WERI-Rb-1 (cell line): ENCODE measurements at regions not wholly inside any gene's neighbourhood (a gene's known extent, or its start where the extent isn't known, plus 50 kb on each side); places are given as distances from the start of the nearest gene placed in this dataset.

ENCODE experiments used
- DNase-seq: peaks from one replicate; pipeline ENCODE4 v3.0.0-alpha.2; 2020
- H3K27ac ChIP-seq: fragments of 250-450 bp; sonication (Bioruptor Pico); 2 replicates; pipeline ENCODE4 v1.5.1; 2020; ENCODE audit warnings: mild to moderate bottlenecking, moderate library complexity
- H3K27me3 ChIP-seq: fragments of 250-450 bp; sonication (Bioruptor Pico); 2 replicates; pipeline ENCODE4 v1.5.1; 2021; ENCODE audit warnings: mild to moderate bottlenecking, low read depth, moderate library complexity; ENCODE audit not compliant: insufficient read depth, severe bottlenecking
- H3K36me3 ChIP-seq: fragments of 250-450 bp; sonication (Bioruptor Pico); 2 replicates; pipeline ENCODE4 v1.5.1; 2020; ENCODE audit warnings: mild to moderate bottlenecking, moderate library complexity
- H3K4me3 ChIP-seq: 2 replicates; pipeline ENCODE4 v1.5.1; 2011; ENCODE audit warnings: low read depth, mild to moderate bottlenecking, control low read depth, low read length
- H3K9me3 ChIP-seq: fragments of 250-450 bp; sonication (Bioruptor Pico); 2 replicates; pipeline ENCODE4 v1.5.1; 2021; ENCODE audit warnings: mild to moderate bottlenecking, moderate library complexity; ENCODE audit not compliant: severe bottlenecking
- CTCF ChIP-seq: IDR thresholded peaks from 2 replicates; pipeline ENCODE4 v1.5.1; 2011; ENCODE audit warnings: low read depth, mild to moderate bottlenecking, control low read depth, inconsistent platforms, low read length

- Histone ChIP-seq H3K36me3 (no peaks in the 10 kb centered on the region), H3K4me3 (no peak overlapping the region), H3K27ac (no peak overlapping the region), H3K9me3 (no peaks in the 10 kb centered on the region), H3K27me3 (no peaks in the 10 kb centered on the region)
- DNase-seq = no peak
- no peak for TF ChIP-seq CTCF
Measured at GRCh38 chr13:37257706-37258105, 152.2 kb upstream of the CSNK1A1L start.

DNA sequence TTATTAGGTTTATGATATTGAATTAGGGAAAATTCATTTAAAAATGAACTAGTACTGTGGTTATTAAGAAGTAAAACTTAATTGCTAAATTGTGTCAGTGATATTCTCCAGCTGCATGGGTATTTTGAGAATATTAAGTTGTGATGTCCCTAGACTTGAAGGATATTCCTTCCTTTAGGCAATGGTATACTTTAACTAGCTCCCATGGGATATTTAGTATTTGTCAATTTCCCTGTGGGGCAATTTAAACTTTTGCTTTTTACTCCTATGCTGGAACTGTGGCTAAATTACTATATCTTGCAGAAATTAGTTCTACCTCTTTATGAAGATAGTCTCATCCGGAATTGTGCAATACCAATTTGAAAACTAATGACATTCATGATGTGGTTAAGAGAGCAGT lies 151.6 kb upstream of the CSNK1A1L start:
- DNase-seq = no peak
- H3K9me3 ChIP-seq = no peaks in the 10 kb centered on the region
- no peak overlapping the region for H3K4me3 ChIP-seq
- no peaks in the 10 kb centered on the region for H3K36me3 ChIP-seq
- no peaks in the 10 kb centered on the region for H3K27me3 ChIP-seq
- TF ChIP-seq CTCF = no peak
- H3K27ac ChIP-seq = no peak overlapping the region

- TF ChIP-seq CTCF = no peak
- no peak overlapping the region for H3K4me3 ChIP-seq
- H3K9me3 ChIP-seq = no peaks in the 10 kb centered on the region
- no peaks in the 10 kb centered on the region for H3K27me3 ChIP-seq
- H3K36me3 ChIP-seq = no peaks in the 10 kb centered on the region
- H3K27ac ChIP-seq = no peak overlapping the region
- DNase-seq = no peak
Measured at GRCh38 chr13:37241786-37242185, 136.3 kb upstream of the CSNK1A1L start.

DNA sequence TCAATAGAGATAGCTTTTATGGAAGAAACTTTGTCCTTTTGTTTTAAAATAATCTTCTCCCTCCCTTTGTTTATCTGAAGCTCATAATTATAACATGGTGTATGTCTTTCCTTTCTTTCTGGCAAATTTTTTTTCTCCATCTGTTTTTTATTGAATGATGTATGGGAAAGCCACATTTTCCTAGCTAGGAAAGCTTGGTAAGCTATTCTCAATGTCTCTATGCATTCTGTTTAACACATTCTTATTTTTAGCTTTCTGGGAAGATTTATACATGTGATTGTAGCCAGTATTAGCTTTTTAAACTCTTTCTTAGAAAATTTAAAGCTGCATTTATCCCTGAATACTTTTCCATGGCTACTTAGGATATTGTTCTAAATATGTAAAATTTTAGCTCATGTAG lies 124.9 kb upstream of the CSNK1A1L start:
- no peak overlapping the region for H3K27ac ChIP-seq

DNA sequence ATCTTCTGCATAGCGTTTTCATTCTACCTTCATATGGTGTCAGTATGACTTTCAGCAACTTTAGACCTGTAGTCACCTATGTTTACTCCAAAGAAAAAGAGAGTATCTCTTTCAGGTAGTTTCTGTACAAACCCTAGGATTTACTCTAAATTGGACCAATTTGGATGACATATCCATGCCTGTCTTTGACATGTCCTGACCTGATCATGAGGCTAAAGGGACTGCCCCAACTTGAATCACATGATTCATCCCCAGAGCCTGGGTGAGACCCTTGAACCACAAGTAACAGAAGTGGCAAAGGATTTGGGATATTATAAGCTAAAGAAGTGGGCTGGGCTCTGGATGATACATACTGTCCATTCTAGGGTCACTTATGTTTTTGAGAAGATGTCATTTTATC lies 124.5 kb upstream of the CSNK1A1L start:
- Histone ChIP-seq H3K27ac (no peak overlapping the region), H3K36me3 (no peaks in the 10 kb centered on the region), H3K27me3 (no peaks in the 10 kb centered on the region), H3K4me3 (no peak overlapping the region), H3K9me3 (no peaks in the 10 kb centered on the region)
- no peak for TF ChIP-seq CTCF
- no peak for DNase-seq

More for the DNA sequence above, 124.9 kb upstream of the CSNK1A1L start:
- no peaks in the 10 kb centered on the region for H3K36me3 ChIP-seq
- no peak for DNase-seq
- TF ChIP-seq CTCF = no peak
- no peaks in the 10 kb centered on the region for H3K9me3 ChIP-seq
- H3K4me3 ChIP-seq = no peak overlapping the region
- H3K27me3 ChIP-seq = no peaks in the 10 kb centered on the region

- Histone ChIP-seq H3K9me3 (no peaks in the 10 kb centered on the region), H3K27me3 (no peaks in the 10 kb centered on the region), H3K27ac (no peak overlapping the region), H3K4me3 (no peak overlapping the region), H3K36me3 (no peaks in the 10 kb centered on the region)
- no peak for TF ChIP-seq CTCF
- DNase-seq = no peak
Measured at GRCh38 chr13:37226971-37227370, 121.5 kb upstream of the CSNK1A1L start.
